ENCODE measurements at regions not wholly inside any gene's neighbourhood (a gene's known extent, or its start where the extent isn't known, plus 50 kb on each side); places are given as distances from the start of the nearest gene placed in this dataset.
A peak's percentile ranks its signal among the peaks of the same experiment; 100 is the strongest.

- H3K4me1 ChIP-seq (ENCODE audit: insufficient read depth, low read length) = no peaks in the 10 kb centered on the region
- H3K36me3 ChIP-seq (ENCODE audit: insufficient read depth, low read length) = no peaks in the 10 kb centered on the region
- POLR2A ChIA-PET (ENCODE audit: partially characterized antibody) = interaction anchor here (0.8 kb wide), 1 partner anchor 10 kb away, joined by 3 read pairs; no protein-coding TSS in a partner anchor
- no peaks in the 10 kb centered on the region for H3K27me3 ChIP-seq (ENCODE audit: insufficient read depth, low read length)
- no peak overlapping the region for H3K27ac ChIP-seq (ENCODE audit: low read depth, low read length)
- Mint-ChIP-seq H3K36me3 (no peaks in the 10 kb centered on the region), H3K4me1 (no peaks in the 10 kb centered on the region), H3K4me3 (no peak overlapping the region), H3K9me3 (no peaks in the 10 kb centered on the region), H3K27ac (peak overlapping the region in 1 of 7 donors; percentile 59), H3K27me3 (peaks cover 0 to 3% of the 10 kb centered on the region in 2 donors)
- H3K4me3 ChIP-seq (ENCODE audit: low read length in 2 of 2) = no peak overlapping the region
- intact Hi-C loops (cut with micrococcal nuclease) = no loop called here
- CTCF ChIA-PET (ENCODE audit: partially characterized antibody) = no interaction called here
- DNase-seq = no peak
- no peaks in the 10 kb centered on the region for H3K9me3 ChIP-seq (ENCODE audit: control insufficient read depth in 1 of 2, low read length in 2 of 2)
These were observed 415.4 kb downstream of the LMO4 start for GRCh38 chr1:87744056-87744455.

DNA sequence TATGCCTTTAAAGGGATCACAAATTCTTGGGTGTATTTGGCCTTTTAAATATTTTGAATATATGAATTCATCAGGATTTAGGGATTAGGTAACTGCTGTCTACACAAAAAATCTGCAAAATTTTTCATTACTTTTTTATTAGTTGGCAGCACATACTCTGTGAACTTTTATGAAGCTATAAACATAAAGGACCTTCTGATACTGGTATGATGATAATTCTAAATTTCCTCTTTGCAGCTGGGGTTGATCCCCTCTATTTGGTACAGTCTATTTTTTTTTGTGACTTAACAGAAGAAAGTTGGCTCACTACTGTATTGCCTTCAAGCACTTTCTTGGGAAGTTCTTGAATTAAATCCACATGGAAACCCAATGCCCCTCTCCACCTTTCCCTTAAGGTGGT is 416.1 kb downstream of the LMO4 start:
- H3K27me3 Mint-ChIP-seq = peaks cover 0 to 5% of the 10 kb centered on the region in 2 donors
- Histone ChIP-seq H3K36me3 (ENCODE audit: insufficient read depth, low read length) (no peaks in the 10 kb centered on the region), H3K4me1 (ENCODE audit: insufficient read depth, low read length) (no peaks in the 10 kb centered on the region), H3K27ac (ENCODE audit: low read depth, low read length) (no peak overlapping the region), H3K9me3 (ENCODE audit: control insufficient read depth in 1 of 2, low read length in 2 of 2) (no peaks in the 10 kb centered on the region), H3K4me3 (ENCODE audit: low read length in 2 of 2) (no peak overlapping the region), H3K27me3 (ENCODE audit: insufficient read depth, low read length) (no peaks in the 10 kb centered on the region)
- no peaks in the 10 kb centered on the region for H3K4me1 Mint-ChIP-seq
- no peak overlapping the region for H3K27ac Mint-ChIP-seq
- CTCF ChIA-PET (ENCODE audit: partially characterized antibody) = no interaction called here
- no peaks in the 10 kb centered on the region for H3K9me3 Mint-ChIP-seq
- no peaks in the 10 kb centered on the region for H3K36me3 Mint-ChIP-seq
- intact Hi-C loops (cut with micrococcal nuclease) = no loop called here
- no peak for DNase-seq
- H3K4me3 Mint-ChIP-seq = no peak overlapping the region
- POLR2A ChIA-PET (ENCODE audit: partially characterized antibody) = no interaction called here

DNA sequence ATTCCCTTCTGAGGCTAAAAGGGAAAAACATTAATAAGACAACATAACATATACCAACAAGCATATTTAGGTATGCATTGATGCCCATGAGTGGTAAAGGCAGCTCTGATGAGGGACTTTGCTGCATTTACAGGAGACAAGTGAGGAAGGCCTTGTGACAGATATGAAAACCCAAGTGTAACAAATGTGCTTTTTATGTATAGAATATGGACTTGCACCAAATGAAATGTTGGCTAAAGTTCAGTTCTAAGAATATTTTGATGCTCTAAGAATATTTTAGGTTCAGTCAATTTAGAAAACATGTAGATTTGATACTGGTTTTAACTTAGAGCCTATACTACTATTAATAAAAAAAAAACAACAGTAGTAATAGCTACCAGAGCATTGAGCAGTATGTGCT is 424.7 kb downstream of the LMO4 start:
- H3K4me3 Mint-ChIP-seq = no peak overlapping the region
- no peak for DNase-seq

GRCh38 chr1:87754139-87754538 is 425.5 kb downstream of the LMO4 start:
- Mint-ChIP-seq H3K36me3 (no peaks in the 10 kb centered on the region), H3K27ac (no peak overlapping the region), H3K9me3 (peaks cover 0 to 1% (median 0%) of the 10 kb centered on the region in 8 donors), H3K4me1 (no peaks in the 10 kb centered on the region), H3K27me3 (peaks cover 2 to 3% of the 10 kb centered on the region in 2 donors), H3K4me3 (no peak overlapping the region)
- Histone ChIP-seq H3K9me3 (ENCODE audit: control insufficient read depth in 1 of 2, low read length in 2 of 2) (no peaks in the 10 kb centered on the region), H3K27ac (ENCODE audit: low read depth, low read length) (no peak overlapping the region), H3K36me3 (ENCODE audit: insufficient read depth, low read length) (no peaks in the 10 kb centered on the region), H3K27me3 (ENCODE audit: insufficient read depth, low read length) (no peaks in the 10 kb centered on the region), H3K4me3 (ENCODE audit: low read length in 2 of 2) (no peak overlapping the region), H3K4me1 (ENCODE audit: insufficient read depth, low read length) (no peaks in the 10 kb centered on the region)
- DNase-seq = no peak
- intact Hi-C loops (cut with micrococcal nuclease) = no loop called here
- CTCF ChIA-PET (ENCODE audit: partially characterized antibody) = no interaction called here
- POLR2A ChIA-PET (ENCODE audit: partially characterized antibody) = interaction anchor here (1.0 kb wide), 1 partner anchor 10 kb away, joined by 3 read pairs; no protein-coding TSS in a partner anchor

More for the DNA sequence above, 424.7 kb downstream of the LMO4 start:
- Mint-ChIP-seq H3K4me1 (no peaks in the 10 kb centered on the region), H3K27me3 (peaks cover 2 to 3% of the 10 kb centered on the region in 2 donors), H3K27ac (no peak overlapping the region), H3K36me3 (no peaks in the 10 kb centered on the region), H3K9me3 (peaks cover 0 to 1% (median 0%) of the 10 kb centered on the region in 8 donors)
- no peaks in the 10 kb centered on the region for H3K27me3 ChIP-seq (ENCODE audit: insufficient read depth, low read length)
- H3K27ac ChIP-seq (ENCODE audit: low read depth, low read length) = no peak overlapping the region
- POLR2A ChIA-PET (ENCODE audit: partially characterized antibody) = no interaction called here
- no peaks in the 10 kb centered on the region for H3K36me3 ChIP-seq (ENCODE audit: insufficient read depth, low read length)
- H3K9me3 ChIP-seq (ENCODE audit: control insufficient read depth in 1 of 2, low read length in 2 of 2) = no peaks in the 10 kb centered on the region
- no peaks in the 10 kb centered on the region for H3K4me1 ChIP-seq (ENCODE audit: insufficient read depth, low read length)
- no peak overlapping the region for H3K4me3 ChIP-seq (ENCODE audit: low read length in 2 of 2)
- intact Hi-C loops (cut with micrococcal nuclease) = no loop called here
- CTCF ChIA-PET (ENCODE audit: partially characterized antibody) = no interaction called here

DNA sequence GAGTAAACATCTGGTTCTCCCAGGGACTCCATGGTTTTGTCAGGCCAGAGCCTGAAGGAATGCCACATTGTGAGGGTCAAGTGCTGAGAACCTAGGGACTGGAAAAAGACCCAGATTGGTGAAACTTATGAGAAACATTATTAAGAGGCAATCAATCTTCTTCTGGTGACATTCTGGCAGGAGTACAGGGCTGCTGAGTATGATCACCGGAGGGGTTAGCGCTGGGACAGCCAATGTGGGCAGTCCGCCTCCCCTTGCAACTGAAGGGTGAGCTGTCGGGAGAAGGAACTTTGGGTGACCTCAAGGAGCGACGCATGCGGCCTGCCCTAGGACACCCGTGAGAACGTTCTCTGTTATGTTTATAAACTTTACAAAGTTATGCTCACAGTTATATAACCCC is 429.0 kb downstream of the LMO4 start:
- H3K36me3 ChIP-seq (ENCODE audit: insufficient read depth, low read length) = no peaks in the 10 kb centered on the region
- H3K27ac ChIP-seq (ENCODE audit: low read depth, low read length) = no peak overlapping the region
- no peak for DNase-seq
- Mint-ChIP-seq H3K9me3 (peaks cover 0 to 1% (median 0%) of the 10 kb centered on the region in 8 donors), H3K27ac (no peak overlapping the region), H3K36me3 (no peaks in the 10 kb centered on the region), H3K27me3 (peaks cover 2% of the 10 kb centered on the region in 2 donors), H3K4me3 (no peak overlapping the region), H3K4me1 (no peaks in the 10 kb centered on the region)
- intact Hi-C loops (cut with micrococcal nuclease) = no loop called here
- no peak overlapping the region for H3K4me3 ChIP-seq (ENCODE audit: low read length in 2 of 2)
- no peaks in the 10 kb centered on the region for H3K27me3 ChIP-seq (ENCODE audit: insufficient read depth, low read length)
- H3K4me1 ChIP-seq (ENCODE audit: insufficient read depth, low read length) = no peaks in the 10 kb centered on the region
- ChIA-PET CTCF (ENCODE audit: partially characterized antibody) (no interaction called here), POLR2A (ENCODE audit: partially characterized antibody) (no interaction called here)
- no peaks in the 10 kb centered on the region for H3K9me3 ChIP-seq (ENCODE audit: control insufficient read depth in 1 of 2, low read length in 2 of 2)

DNA sequence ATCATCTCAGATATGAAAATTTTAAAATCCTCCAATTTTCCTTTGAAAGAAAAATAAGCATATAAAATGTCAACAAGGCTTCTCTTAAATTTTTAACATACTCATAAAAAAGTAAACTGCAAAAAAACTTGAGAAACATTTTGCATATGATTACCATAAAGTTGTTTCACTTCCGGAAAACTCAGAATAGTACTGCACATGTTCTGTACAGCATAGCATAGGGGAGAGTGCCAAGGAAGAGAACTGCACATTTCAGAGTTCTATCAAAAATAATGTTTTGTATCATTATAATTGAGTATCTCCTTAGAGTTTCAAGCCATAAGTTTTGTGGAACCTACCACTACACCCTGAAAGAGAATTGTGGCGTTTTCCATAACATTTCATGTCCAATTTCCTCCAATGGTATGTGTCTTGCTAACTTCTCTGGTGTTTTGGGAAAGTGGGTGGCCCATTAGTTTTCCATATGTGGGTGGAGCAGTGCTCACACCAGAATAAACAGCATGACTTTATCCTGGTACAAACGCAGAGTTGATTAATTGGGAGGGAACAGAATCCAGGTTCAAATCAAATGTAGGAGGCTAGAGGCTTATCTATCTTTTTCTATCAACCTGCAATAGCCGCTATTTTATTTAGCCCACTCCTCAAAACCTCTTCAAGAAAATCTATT is 430.9 kb downstream of the LMO4 start:
- Histone ChIP-seq H3K4me3 (ENCODE audit: low read length in 2 of 2) (no peak overlapping the region), H3K27me3 (ENCODE audit: insufficient read depth, low read length) (no peaks in the 10 kb centered on the region), H3K4me1 (ENCODE audit: insufficient read depth, low read length) (no peaks in the 10 kb centered on the region), H3K9me3 (ENCODE audit: control insufficient read depth in 1 of 2, low read length in 2 of 2) (no peaks in the 10 kb centered on the region), H3K27ac (ENCODE audit: low read depth, low read length) (no peak overlapping the region), H3K36me3 (ENCODE audit: insufficient read depth, low read length) (no peaks in the 10 kb centered on the region)
- ChIA-PET POLR2A (ENCODE audit: partially characterized antibody) (no interaction called here), CTCF (ENCODE audit: partially characterized antibody) (no interaction called here)
- Mint-ChIP-seq H3K4me3 (no peak overlapping the region), H3K36me3 (no peaks in the 10 kb centered on the region), H3K27me3 (peaks cover 2% of the 10 kb centered on the region in 2 donors), H3K9me3 (peaks cover 0 to 2% (median 0%) of the 10 kb centered on the region in 8 donors), H3K27ac (no peak overlapping the region), H3K4me1 (peaks cover 0 to 1% (median 0%) of the 10 kb centered on the region in 4 donors)
- intact Hi-C loops (cut with micrococcal nuclease) = no loop called here
- DNase-seq = no peak

- CTCF ChIA-PET (ENCODE audit: partially characterized antibody) = no interaction called here
- DNase-seq = no peak
- POLR2A ChIA-PET (ENCODE audit: partially characterized antibody) = no interaction called here
- H3K4me1 Mint-ChIP-seq = peaks cover 0 to 1% (median 0%) of the 10 kb centered on the region in 4 donors
- no peaks in the 10 kb centered on the region for H3K36me3 ChIP-seq (ENCODE audit: insufficient read depth, low read length)
- no peak overlapping the region for H3K27ac ChIP-seq (ENCODE audit: low read depth, low read length)
- H3K4me1 ChIP-seq (ENCODE audit: insufficient read depth, low read length) = no peaks in the 10 kb centered on the region
- intact Hi-C loops (cut with micrococcal nuclease) = no loop called here
- H3K27me3 Mint-ChIP-seq = peaks cover 0 to 2% of the 10 kb centered on the region in 2 donors
- H3K4me3 Mint-ChIP-seq = no peak overlapping the region
- H3K4me3 ChIP-seq (ENCODE audit: low read length in 2 of 2) = no peak overlapping the region
- H3K9me3 ChIP-seq (ENCODE audit: control insufficient read depth in 1 of 2, low read length in 2 of 2) = no peaks in the 10 kb centered on the region
- H3K27ac Mint-ChIP-seq = peak overlapping the region in 1 of 7 donors; percentile 71
- H3K36me3 Mint-ChIP-seq = no peaks in the 10 kb centered on the region
- no peaks in the 10 kb centered on the region for H3K27me3 ChIP-seq (ENCODE audit: insufficient read depth, low read length)
- peaks cover 0 to 2% (median 0%) of the 10 kb centered on the region in 8 donors for H3K9me3 Mint-ChIP-seq
These were observed 431.5 kb downstream of the LMO4 start for GRCh38 chr1:87760155-87760554.

Data from CD4-positive, alpha-beta memory T cell (primary cell).